ENCODE measurements at regions not wholly inside any gene's neighbourhood (a gene's known extent, or its start where the extent isn't known, plus 50 kb on each side); places are given as distances from the start of the nearest gene placed in this dataset.

DNA sequence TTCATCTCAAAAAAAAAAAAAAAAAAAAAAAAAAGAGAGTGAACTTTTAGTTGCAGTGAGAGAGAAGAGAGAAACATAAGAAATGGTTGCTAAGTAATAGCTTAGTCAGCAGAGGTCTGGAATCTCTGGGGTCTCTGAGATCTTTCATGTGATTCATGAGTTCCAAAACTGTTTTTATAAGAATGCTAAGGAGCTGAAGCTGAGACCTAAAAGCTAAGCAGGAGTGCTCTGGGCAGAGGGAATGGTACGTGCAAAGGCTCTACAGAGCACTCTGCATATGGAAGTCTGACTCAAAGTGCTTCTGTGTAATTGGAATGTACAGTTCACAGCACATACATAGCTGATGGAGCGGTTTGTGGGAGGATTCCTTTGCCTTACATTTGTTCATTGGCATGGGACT is 66.3 kb upstream of the LRIG1 start:
- no peak for TF ChIP-seq ZNF274 (IDR thresholded peaks at IDR 0.05; ENCODE audit: low read depth, low read length)
- no peak for TF ChIP-seq SUZ12 (IDR thresholded peaks at IDR 0.05; ENCODE audit: extremely low read depth, insufficient read depth, insufficient read length)
